CD14-positive monocyte (primary cell): ENCODE measurements at regions not wholly inside any gene's neighbourhood (a gene's known extent, or its start where the extent isn't known, plus 50 kb on each side); places are given as distances from the start of the nearest gene placed in this dataset.

ENCODE experiments used
- DNase-seq, 3 donors: peaks; one replicate each; pipeline ENCODE4 v3.0.0-alpha.2; 2011 to 2022
- H2AFZ ChIP-seq: 2 replicates; pipeline ENCODE4 v1.6.0; 2012; ENCODE audit warnings: mild to moderate bottlenecking, low read depth, low read length, inconsistent platforms; ENCODE audit not compliant: insufficient read depth, poor library complexity, severe bottlenecking
- H3K27ac ChIP-seq, 2 donors: 1 replicate in 1 of 2; 2 replicates in 1 of 2; pipeline ENCODE4 v1.5.1; 2012 to 2013; ENCODE audit warnings: low read length in 2 of 2, control low read depth in 1 of 2, inconsistent platforms in 1 of 2, low read depth in 1 of 2, mild to moderate bottlenecking in 1 of 2
- H3K27me3 ChIP-seq, 2 donors: one replicate each; pipeline versions ENCODE4 v1.6.0 to v1.6.1; 2011 to 2013; ENCODE audit warnings: low read length in 2 of 2; ENCODE audit not compliant: control insufficient read depth in 2 of 2, insufficient read depth in 2 of 2
- H3K36me3 ChIP-seq, 2 donors: replicated peaks in 1 of 2; 1 replicate in 1 of 2; 2 replicates in 1 of 2; pipeline versions ENCODE4 v1.5.1 to v1.6.1; 2012 to 2013; ENCODE audit warnings: low read length in 2 of 2, control low read depth in 1 of 2, inconsistent platforms in 1 of 2, mild to moderate bottlenecking in 1 of 2; ENCODE audit not compliant: insufficient read depth in 2 of 2, control insufficient read depth in 1 of 2
- H3K4me1 ChIP-seq, 2 donors: 1 replicate in 1 of 2; 2 replicates in 1 of 2; pipeline versions ENCODE4 v1.5.1 to v1.6.1; 2012 to 2013; ENCODE audit warnings: low read length in 2 of 2, control low read depth in 1 of 2, inconsistent platforms in 1 of 2, mild to moderate bottlenecking in 1 of 2, moderate library complexity in 1 of 2; ENCODE audit not compliant: insufficient read depth in 2 of 2, control insufficient read depth in 1 of 2
- H3K4me2 ChIP-seq: replicated peaks from 2 replicates; pipeline ENCODE3; 2012; ENCODE audit warnings: low read length, moderate library complexity, mild to moderate bottlenecking; ENCODE audit not compliant: poor library complexity, severe bottlenecking; ENCODE audit errors: extremely low read depth
- H3K4me3 ChIP-seq, 3 experiments: fragments of 200-600 bp in 1 of 3; sonication (generic) in 1 of 3; replicated peaks in 1 of 3; 1 replicate in 2 of 3; 2 replicates in 1 of 3; pipeline ENCODE4 v1.5.1; 2011 to 2013; ENCODE audit warnings: low read length in 3 of 3, mild to moderate bottlenecking in 3 of 3, control low read depth in 2 of 3, low read depth in 2 of 3, inconsistent platforms in 1 of 3, moderate library complexity in 1 of 3
- H3K79me2 ChIP-seq: 2 replicates; pipeline ENCODE4 v1.6.0; 2012; ENCODE audit warnings: mild to moderate bottlenecking, control low read depth, inconsistent platforms, low read length, moderate library complexity; ENCODE audit not compliant: insufficient read depth
- H3K9ac ChIP-seq: 2 replicates; pipeline ENCODE4 v1.6.0; 2017; ENCODE audit warnings: low read length, mild to moderate bottlenecking; ENCODE audit not compliant: insufficient read depth, poor library complexity, severe bottlenecking
- H3K9me3 ChIP-seq, 2 donors: replicated peaks in 1 of 2; 1 replicate in 1 of 2; 2 replicates in 1 of 2; pipeline versions ENCODE4 v1.5.1 to v1.6.1; 2012 to 2013; ENCODE audit warnings: low read length in 2 of 2, control low read depth in 1 of 2; ENCODE audit not compliant: control insufficient read depth in 1 of 2, insufficient read depth in 1 of 2
- H4K20me1 ChIP-seq: 2 replicates; pipeline ENCODE4 v1.6.0; 2012; ENCODE audit warnings: mild to moderate bottlenecking, low read length, control low read depth, moderate library complexity; ENCODE audit not compliant: insufficient read depth
- H3K27ac Mint-ChIP-seq, 7 donors: one replicate each; pipeline ENCODE4 v1.8.0; 2020; ENCODE audit warnings: mild to moderate bottlenecking in 7 of 7, mixed read lengths in 7 of 7, moderate library complexity in 6 of 7, inconsistent platforms in 2 of 7
- H3K27me3 Mint-ChIP-seq, 3 donors: one replicate each; pipeline ENCODE4 v1.8.0; 2021 to 2022; ENCODE audit warnings: low read depth in 3 of 3, mild to moderate bottlenecking in 3 of 3, mixed read lengths in 3 of 3, moderate library complexity in 3 of 3, inconsistent platforms in 1 of 3
- H3K36me3 Mint-ChIP-seq, 2 donors: one replicate each; pipeline ENCODE4 v1.8.0; 2020; ENCODE audit warnings: mixed read lengths in 2 of 2, inconsistent platforms in 1 of 2, mild to moderate bottlenecking in 1 of 2
- H3K4me1 Mint-ChIP-seq: one replicate; pipeline ENCODE4 v1.8.0; 2020; ENCODE audit warnings: mild to moderate bottlenecking, mixed read lengths
- H3K4me3 Mint-ChIP-seq, 2 donors: one replicate each; pipeline ENCODE4 v1.8.0; 2020; ENCODE audit warnings: mild to moderate bottlenecking in 2 of 2, mixed read lengths in 2 of 2, moderate library complexity in 1 of 2
- H3K9me3 Mint-ChIP-seq, 7 donors: one replicate each; pipeline ENCODE4 v1.8.0; 2020 to 2022; ENCODE audit warnings: mixed read lengths in 7 of 7, mild to moderate bottlenecking in 6 of 7, moderate library complexity in 6 of 7, inconsistent platforms in 2 of 7
- CTCF ChIP-seq: fragments of 200-600 bp; IDR thresholded peaks from one replicate; pipeline ENCODE4 v1.8.0; 2022; ENCODE audit warnings: antibody characterized with exemption, mild to moderate bottlenecking
- WGBS: methylation state at CpG from one replicate; pipeline ENCODE4 v1.1.5; 2013; ENCODE audit warnings: missing lambda C conversion rate; ENCODE audit not compliant: insufficient coverage; 5-methylcytosine and 5-hydroxymethylcytosine counted together
- intact Hi-C, 2 donors: fragments of 100-400 bp; cut with micrococcal nuclease; formaldehyde crosslinking; loops; one replicate each; pipeline versions ENCODE4 v1.15.0 to v1.15.1; 2023

GRCh38 chr15:96435022-96435421 is 104.5 kb downstream of the NR2F2 start:
- no peak for DNase-seq
- Histone ChIP-seq H3K4me3 (no peak overlapping the region), H3K9me3 (no peaks in the 10 kb centered on the region), H3K27ac (no peak overlapping the region), H3K4me2 (no peak overlapping the region), H3K4me1 (no peaks in the 10 kb centered on the region), H3K27me3 (no peaks in the 10 kb centered on the region), H4K20me1 (no peaks in the 10 kb centered on the region), H3K9ac (no peak overlapping the region), H3K36me3 (no peaks in the 10 kb centered on the region), H2AFZ (no peak overlapping the region), H3K79me2 (no peaks in the 10 kb centered on the region)
- no CpG with 5 or more reads among the region's 4 CpGs for WGBS
- H3K4me3 Mint-ChIP-seq: no peak overlapping the region
- peaks cover 3 to 15% (median 12%) of the 10 kb centered on the region in 3 donors for H3K27me3 Mint-ChIP-seq
- no peaks in the 10 kb centered on the region for H3K4me1 Mint-ChIP-seq
- intact Hi-C loops: no loop called here
- H3K9me3 Mint-ChIP-seq: peaks cover 0 to 4% (median 0%) of the 10 kb centered on the region in 7 donors
- H3K27ac Mint-ChIP-seq: no peak overlapping the region
- TF ChIP-seq CTCF: no peak
- H3K36me3 Mint-ChIP-seq: no peaks in the 10 kb centered on the region

- DNase-seq: no peak
- no peaks in the 10 kb centered on the region for H3K27me3 ChIP-seq
- WGBS: no CpG with 5 or more reads among the region's 3 CpGs
- Mint-ChIP-seq H3K4me3 (no peak overlapping the region), H3K27me3 (peaks cover 3 to 14% (median 14%) of the 10 kb centered on the region in 3 donors), H3K4me1 (no peaks in the 10 kb centered on the region), H3K36me3 (no peaks in the 10 kb centered on the region), H3K27ac (no peak overlapping the region), H3K9me3 (peaks cover 0 to 4% (median 0%) of the 10 kb centered on the region in 7 donors)
- H4K20me1 ChIP-seq: no peaks in the 10 kb centered on the region
- H2AFZ ChIP-seq: no peak overlapping the region
- no peaks in the 10 kb centered on the region for H3K79me2 ChIP-seq
- no peak for TF ChIP-seq CTCF
- H3K9ac ChIP-seq: no peak overlapping the region
- no peak overlapping the region for H3K4me2 ChIP-seq
- no peaks in the 10 kb centered on the region for H3K9me3 ChIP-seq
- H3K4me3 ChIP-seq: no peak overlapping the region
- no peaks in the 10 kb centered on the region for H3K36me3 ChIP-seq
- no peak overlapping the region for H3K27ac ChIP-seq
- intact Hi-C loops: no loop called here
- H3K4me1 ChIP-seq: no peaks in the 10 kb centered on the region
Observed at GRCh38 chr15:96435841-96436240, 105.3 kb downstream of the NR2F2 start.
